Erythroblast (primary cell): ENCODE measurements at regions not wholly inside any gene's neighbourhood (a gene's known extent, or its start where the extent isn't known, plus 50 kb on each side); places are given as distances from the start of the nearest gene placed in this dataset.

Source experiments
- GATA1 ChIP-seq: IDR thresholded peaks from 2 replicates; pipeline ENCODE4 v1.6.1; 2011; ENCODE audit warnings: low read depth, mild to moderate bottlenecking, control low read depth, low read length, moderate library complexity
- POLR2A ChIP-seq: IDR thresholded peaks from 2 replicates; pipeline ENCODE4 v1.6.1; 2011; ENCODE audit warnings: mild to moderate bottlenecking, low read length

- no peak for TF ChIP-seq POLR2A
- no peak for TF ChIP-seq GATA1
Measured at GRCh38 chr15:92706201-92706600, 50.6 kb upstream of the FAM174B start.
